ENCODE measurements at regions not wholly inside any gene's neighbourhood (a gene's known extent, or its start where the extent isn't known, plus 50 kb on each side); places are given as distances from the start of the nearest gene placed in this dataset.

DNA sequence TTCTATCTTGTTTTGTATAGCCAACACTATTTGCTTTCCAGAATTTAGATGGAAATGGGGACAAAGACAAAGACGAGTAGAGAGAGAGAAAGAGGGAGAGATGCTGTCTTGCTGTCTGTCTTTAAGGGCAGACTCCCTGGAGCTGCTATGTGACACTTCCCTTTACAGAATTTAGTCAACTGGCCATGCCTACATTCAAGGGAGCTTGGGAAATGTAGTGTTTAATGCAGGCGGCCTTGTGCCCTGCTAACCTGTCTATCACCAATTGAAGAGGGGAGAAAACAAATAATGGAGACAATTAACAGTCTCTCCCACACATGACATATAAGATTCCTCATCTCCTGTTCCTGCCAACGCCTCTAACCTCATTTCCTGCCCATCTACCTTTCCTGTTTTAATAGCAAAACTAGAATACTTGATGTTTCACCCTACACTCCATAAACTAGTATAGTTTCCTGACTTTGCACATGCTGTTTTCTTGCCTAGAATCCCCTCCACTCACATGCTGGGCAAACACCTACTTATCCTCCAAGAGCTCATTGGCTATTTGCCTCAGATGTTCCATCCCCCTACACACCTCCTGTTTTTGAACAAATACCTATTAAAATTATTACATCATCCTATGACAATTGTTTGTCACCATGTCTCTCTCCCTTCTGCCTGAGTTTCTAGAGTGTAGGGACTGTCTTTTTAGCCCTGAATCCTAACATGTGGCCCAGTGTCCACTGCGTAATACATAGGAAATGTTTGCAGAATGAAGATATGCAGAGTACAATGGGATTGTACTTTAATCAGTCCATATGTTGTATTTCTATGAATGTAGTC, 117.2 kb downstream of the SLC25A24 start:
- TF ChIP-seq CTCF (IDR thresholded peaks at IDR 0.05; ENCODE audit: low read length) (no peak), EZH2 (IDR thresholded peaks at IDR 0.05; ENCODE audit: borderline replicate concordance, low read length) (no peak)
- Histone ChIP-seq H3K9me2 (ENCODE audit: low read depth, low read length) (no peaks in the 10 kb centered on the region), H3K4me1 (ENCODE audit: insufficient read depth, low read length, severe bottlenecking) (peaks cover 5% of the 10 kb centered on the region), H3K27ac (ENCODE audit: low read depth, low read length, poor library complexity, severe bottlenecking) (no peak overlapping the region), H4K20me1 (ENCODE audit: insufficient read depth, low read length) (no peaks in the 10 kb centered on the region), H2AFZ (ENCODE audit: low read length) (no peak overlapping the region), H3K4me2 (ENCODE audit: low read length) (no peak overlapping the region), H3K79me2 (ENCODE audit: insufficient read depth, low read length) (no peaks in the 10 kb centered on the region), H3K9me3 (ENCODE audit: low read length) (no peaks in the 10 kb centered on the region), H3K27me3 (ENCODE audit: insufficient read depth, low read length) (no peaks in the 10 kb centered on the region), H3F3A (ENCODE audit: insufficient read depth, low read length) (no peaks in the 10 kb centered on the region), H3K9ac (ENCODE audit: low read length) (no peak overlapping the region), H3K36me3 (ENCODE audit: insufficient read depth, low read length) (no peaks in the 10 kb centered on the region), H3K4me3 (ENCODE audit: low read depth, low read length, poor library complexity, severe bottlenecking) (no peak overlapping the region)

DNA sequence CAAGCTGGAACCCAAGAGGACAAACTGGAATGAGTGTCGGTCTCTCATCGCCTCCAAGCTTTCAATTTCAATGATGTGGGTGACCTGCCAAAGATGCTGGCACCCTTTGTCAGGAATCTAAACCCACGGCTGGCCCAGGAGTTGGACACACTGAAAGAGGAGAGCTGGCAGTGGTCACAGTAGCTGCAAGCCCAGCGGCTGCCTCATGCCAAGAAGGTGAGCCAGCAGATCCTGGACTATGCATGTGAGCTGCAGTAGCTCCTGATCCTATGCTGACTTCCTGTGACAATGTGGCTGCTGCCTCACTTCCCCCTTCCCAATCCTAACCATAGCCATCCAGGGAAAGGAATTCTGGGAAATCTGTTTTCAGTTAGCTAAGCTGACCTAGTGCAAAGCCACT, 117.0 kb upstream of the VAV3 start:
- Histone ChIP-seq H3K36me3 (ENCODE audit: insufficient read depth, low read length) (no peaks in the 10 kb centered on the region), H3K27me3 (ENCODE audit: insufficient read depth, low read length) (no peaks in the 10 kb centered on the region), H2AFZ (ENCODE audit: low read length) (no peak overlapping the region), H3K9me2 (ENCODE audit: low read depth, low read length) (no peaks in the 10 kb centered on the region), H4K20me1 (ENCODE audit: insufficient read depth, low read length) (no peaks in the 10 kb centered on the region), H3K79me2 (ENCODE audit: insufficient read depth, low read length) (no peaks in the 10 kb centered on the region), H3F3A (ENCODE audit: insufficient read depth, low read length) (no peaks in the 10 kb centered on the region), H3K4me3 (ENCODE audit: low read depth, low read length, poor library complexity, severe bottlenecking) (no peak overlapping the region), H3K27ac (ENCODE audit: low read depth, low read length, poor library complexity, severe bottlenecking) (no peak overlapping the region), H3K4me1 (ENCODE audit: insufficient read depth, low read length, severe bottlenecking) (peaks cover 10% of the 10 kb centered on the region), H3K4me2 (ENCODE audit: low read length) (no peak overlapping the region), H3K9me3 (ENCODE audit: low read length) (no peaks in the 10 kb centered on the region), H3K9ac (ENCODE audit: low read length) (no peak overlapping the region)
- no peak for TF ChIP-seq EZH2 (IDR thresholded peaks at IDR 0.05; ENCODE audit: borderline replicate concordance, low read length)

DNA sequence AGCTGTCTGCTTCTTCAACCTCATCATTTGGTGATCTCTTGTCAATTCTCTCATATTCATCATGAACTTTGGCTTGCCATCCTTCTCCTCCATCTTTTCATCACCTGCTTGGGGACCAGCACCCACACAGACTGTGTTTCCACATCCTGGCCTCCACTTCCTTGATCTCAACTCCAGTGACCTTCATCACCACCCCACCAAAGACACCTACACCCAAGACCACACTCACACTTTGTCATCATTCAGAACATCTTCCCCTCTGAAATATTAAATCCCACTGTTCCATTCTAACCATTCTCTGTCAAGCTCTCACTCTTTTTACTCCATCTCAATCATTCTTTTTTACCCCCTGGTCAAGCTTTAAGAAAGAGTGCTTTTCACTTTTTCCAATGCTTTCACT, 115.5 kb upstream of the VAV3 start:
- TF ChIP-seq CTCF (IDR thresholded peaks at IDR 0.05; ENCODE audit: low read length): no peak
- no peak for TF ChIP-seq EZH2 (IDR thresholded peaks at IDR 0.05; ENCODE audit: borderline replicate concordance, low read length)
- Histone ChIP-seq H3K79me2 (ENCODE audit: insufficient read depth, low read length) (no peaks in the 10 kb centered on the region), H3K9ac (ENCODE audit: low read length) (no peak overlapping the region), H2AFZ (ENCODE audit: low read length) (no peak overlapping the region), H3K27me3 (ENCODE audit: insufficient read depth, low read length) (no peaks in the 10 kb centered on the region), H3K4me2 (ENCODE audit: low read length) (no peak overlapping the region), H3K4me1 (ENCODE audit: insufficient read depth, low read length, severe bottlenecking) (peaks cover 13% of the 10 kb centered on the region), H3K36me3 (ENCODE audit: insufficient read depth, low read length) (no peaks in the 10 kb centered on the region), H3K9me2 (ENCODE audit: low read depth, low read length) (no peaks in the 10 kb centered on the region), H4K20me1 (ENCODE audit: insufficient read depth, low read length) (no peaks in the 10 kb centered on the region), H3K27ac (ENCODE audit: low read depth, low read length, poor library complexity, severe bottlenecking) (no peak overlapping the region), H3K4me3 (ENCODE audit: low read depth, low read length, poor library complexity, severe bottlenecking) (no peak overlapping the region), H3F3A (ENCODE audit: insufficient read depth, low read length) (no peaks in the 10 kb centered on the region), H3K9me3 (ENCODE audit: low read length) (no peaks in the 10 kb centered on the region)

All from OCI-LY1 (cell line).